HG03045 (cell line): ENCODE measurements at regions not wholly inside any gene's neighbourhood (a gene's known extent, or its start where the extent isn't known, plus 50 kb on each side); places are given as distances from the start of the nearest gene placed in this dataset.

ENCODE experiments used
- ATAC-seq: cut with Tn5 transposase; IDR thresholded peaks from one replicate; pipeline ENCODE4 v1.9.1; 2021; ENCODE audit warnings: mild to moderate bottlenecking, moderate library complexity; ENCODE audit not compliant: unreplicated experiment

DNA sequence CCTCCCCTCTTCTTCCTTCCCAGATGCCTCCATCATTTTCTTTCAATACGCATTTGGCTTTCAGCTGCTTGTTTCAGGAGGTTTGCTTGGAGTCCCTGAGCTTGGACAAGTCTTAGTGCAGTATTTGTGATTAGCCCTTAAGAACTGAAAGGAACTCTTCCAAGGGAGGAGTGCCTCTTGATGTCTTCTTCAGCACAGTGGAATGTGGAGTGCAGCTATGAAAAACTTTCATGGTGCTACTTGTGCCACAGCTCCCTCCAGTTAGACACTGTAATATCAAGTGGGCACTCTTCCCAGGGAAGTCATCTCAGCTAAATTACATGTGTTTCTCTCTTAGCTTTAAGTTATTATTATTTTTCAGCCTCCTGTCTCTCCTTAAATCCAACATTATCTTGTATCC lies 173.1 kb downstream of the NECTIN3 start:
- no peak for ATAC-seq

DNA sequence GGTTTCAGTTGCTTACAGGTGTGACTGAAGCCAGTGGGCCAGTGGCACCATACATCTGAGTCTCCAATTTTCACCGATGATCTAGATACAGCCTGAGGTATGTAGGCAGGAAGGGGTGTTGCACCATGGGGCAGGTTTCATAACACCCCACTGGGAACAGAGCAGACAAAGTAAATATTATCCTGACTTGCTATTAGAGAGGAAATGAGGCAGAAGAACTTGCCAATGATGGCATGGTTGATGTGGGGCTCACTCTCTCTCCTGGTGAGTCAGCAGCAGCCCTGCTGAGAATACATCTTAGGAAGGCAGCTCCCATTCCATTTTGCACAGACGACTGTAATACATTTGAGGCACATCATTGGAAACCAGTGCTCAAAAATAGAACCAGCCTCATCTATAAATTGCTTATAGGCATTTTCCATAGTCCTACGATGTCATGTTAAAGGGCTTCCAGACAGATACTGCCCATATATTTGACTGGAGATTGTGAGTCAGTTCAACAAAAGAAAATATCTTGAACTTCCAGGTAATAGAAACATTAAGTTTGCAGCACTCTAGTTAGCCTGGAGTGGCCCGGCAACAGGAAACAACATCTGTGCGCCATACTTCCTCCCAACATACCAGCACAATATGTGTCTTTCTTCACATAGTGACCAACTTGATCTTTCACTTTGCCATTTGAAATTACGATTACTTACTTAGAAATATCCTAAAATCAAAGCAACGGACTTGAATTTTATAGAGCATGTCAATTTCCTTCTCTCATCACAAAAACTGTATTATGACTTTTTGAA lies 175.5 kb downstream of the NECTIN3 start:
- ATAC-seq = no peak

DNA sequence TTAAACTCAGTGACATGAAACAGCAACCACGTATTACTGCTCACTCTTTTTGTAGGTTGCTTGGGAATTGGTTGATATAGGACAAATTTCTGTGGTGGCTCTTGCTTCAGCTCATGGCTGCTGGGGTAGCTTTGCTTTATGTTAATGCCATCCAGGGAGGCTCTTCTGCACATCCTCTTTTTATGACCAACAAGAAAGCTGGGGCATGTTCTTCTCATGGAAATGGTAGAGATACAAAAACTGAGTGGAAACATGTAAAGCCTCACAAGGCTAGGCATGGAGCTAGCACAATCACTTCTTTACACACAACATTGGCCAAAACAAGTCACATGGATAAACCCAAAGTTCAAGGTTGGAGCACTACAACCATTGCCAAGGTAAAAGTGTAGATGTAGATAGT lies 176.8 kb downstream of the NECTIN3 start:
- ATAC-seq = no peak

DNA sequence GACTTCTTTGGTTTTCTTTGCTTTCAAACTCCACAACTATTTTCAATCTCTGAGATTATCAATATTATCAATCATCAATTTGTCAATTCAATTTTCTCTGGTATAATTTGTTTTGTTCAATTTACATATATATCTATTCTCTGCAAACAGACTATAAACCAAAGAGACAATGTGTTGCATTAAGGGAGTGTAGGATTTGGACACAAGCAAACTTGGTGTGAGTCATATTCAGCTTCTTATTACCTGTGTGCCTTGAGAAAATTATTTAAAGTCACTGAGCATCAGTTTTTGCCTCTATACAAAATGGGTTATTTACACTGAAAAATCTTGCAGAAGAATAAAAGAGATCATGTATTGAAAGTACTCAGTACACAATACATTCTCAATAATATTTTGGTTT lies 177.8 kb downstream of the NECTIN3 start:
- ATAC-seq = no peak

DNA sequence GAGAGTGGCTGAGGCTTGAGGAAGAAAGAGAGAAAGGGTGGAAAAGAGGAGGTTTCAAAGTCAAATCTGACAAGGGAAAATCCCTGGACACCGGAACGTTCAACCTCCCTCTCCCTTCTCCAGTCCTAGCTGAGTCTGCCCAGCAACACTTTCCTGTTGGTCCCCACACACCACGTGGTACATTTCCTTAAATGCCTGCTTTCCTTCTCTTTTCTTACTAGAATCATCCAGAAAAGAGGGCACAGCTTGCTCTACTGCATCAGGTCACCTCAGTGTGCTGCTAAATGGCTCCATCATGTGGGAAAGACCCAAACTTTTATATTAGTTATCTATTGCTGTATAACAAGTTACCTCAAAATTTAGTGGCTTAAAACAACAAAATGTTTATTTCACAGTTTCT lies 181.2 kb downstream of the NECTIN3 start:
- ATAC-seq = no peak

DNA sequence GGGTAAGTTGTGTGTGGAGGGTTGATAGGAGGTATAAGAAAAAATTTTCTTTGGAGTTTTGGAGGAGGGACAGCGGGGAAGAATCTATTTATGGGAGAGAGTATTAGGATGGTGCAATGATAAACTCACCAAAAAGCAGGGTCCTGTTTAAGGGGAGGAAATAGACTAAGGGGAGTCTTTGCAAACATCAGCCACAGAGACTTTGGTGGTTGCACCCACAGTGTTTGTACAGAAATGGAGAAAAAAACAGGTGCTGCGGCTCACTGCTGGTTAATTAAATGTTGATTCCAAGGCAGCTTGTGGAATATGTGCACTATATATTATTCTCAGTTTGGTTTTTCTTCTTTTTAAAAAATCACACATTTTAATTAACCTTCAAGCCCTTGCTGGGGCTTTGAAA lies 182.1 kb downstream of the NECTIN3 start:
- ATAC-seq = no peak

DNA sequence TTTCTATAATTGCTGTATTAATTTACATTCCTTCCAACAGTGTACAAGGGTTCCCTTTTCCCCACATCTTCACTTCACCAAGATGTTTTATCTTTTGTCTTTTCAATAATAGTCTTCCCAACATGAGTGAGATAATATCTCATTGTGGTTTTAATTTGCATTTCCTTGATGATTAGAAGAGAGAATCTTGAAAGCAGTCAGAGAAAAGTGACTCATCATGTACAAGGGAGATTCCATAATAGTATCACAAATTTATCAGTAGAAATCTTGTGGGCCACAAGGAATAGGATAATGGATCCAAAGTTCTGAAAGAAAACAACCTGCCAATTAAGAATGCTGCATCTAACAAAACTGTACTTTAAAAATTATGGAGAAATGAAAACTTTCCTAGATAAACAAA lies 189.3 kb downstream of the NECTIN3 start:
- no peak for ATAC-seq

DNA sequence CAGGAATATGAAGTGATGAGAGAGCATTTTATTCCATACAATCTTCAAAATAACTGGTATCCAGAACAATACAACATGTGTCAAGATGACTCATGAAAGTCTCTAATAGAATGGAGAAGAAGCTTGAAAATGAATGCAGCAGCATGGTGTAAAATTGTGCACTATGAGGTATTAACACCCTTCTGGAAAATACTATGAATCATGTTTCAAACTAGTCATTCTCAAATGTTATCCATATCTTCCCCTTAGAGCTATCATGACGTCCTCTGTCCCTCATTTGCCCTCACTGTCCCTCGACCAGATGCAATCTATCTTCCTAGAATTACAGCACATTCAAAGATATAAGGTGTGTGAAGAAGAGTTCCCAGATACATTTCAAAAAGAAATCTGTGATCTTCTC lies 198.2 kb downstream of the NECTIN3 start:
- ATAC-seq = no peak

DNA sequence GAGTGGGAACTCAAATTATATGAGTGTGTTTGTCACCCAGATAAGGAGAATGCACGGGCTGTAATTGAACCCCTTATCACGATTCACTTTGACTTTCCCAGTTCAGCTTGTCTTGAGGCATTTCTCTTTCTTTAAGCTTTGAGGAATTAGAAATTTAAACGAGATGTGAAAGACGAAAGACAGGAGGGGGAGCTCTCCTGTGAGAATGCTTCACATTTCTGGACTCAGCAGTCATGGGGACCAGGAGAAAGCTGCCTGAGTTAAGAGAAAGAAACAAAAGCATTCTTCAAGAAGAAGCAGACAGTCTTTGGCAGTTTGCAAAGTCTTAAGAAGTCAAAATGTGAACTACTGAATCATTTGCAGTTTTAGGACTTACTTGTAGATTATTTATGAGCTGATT lies 205.6 kb downstream of the NECTIN3 start:
- ATAC-seq = no peak

DNA sequence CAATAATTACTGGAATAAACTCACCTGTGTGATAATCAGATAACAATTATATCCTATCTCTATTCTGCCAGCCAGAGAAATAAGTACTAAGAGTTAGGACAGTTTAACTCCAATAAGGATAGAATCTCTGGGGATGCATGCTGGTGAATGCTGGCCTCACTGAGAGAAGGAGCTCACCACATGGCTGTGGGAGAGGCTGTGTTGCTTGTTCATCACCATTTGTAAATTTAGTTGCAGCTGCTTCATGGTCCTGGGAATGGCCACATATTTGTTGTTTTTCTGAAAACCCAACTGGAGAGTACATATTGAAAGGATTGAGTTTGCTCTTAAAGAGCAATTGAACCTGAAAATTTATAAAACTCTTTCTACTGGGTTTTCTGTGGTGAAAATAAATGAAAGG lies 207.3 kb downstream of the NECTIN3 start:
- no peak for ATAC-seq

DNA sequence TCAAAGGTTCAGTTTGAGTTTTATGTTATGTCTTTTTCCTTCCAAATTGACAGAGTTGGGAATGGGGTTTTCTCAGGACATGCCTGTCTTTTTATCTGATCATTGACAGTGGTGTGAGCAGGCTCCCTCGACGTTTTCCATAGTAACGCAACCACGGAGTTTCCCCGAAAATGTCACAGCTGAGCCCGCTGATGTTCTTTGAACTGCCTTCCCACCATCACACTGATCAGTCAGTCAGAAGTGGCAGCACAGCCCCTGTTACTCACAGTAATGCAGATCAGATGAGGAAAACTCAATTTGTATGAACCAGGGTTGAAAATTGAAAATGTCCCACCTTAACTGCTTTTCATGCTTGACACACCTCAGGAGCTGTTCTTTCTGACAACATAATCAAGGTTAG lies 210.4 kb downstream of the NECTIN3 start:
- ATAC-seq = no peak

DNA sequence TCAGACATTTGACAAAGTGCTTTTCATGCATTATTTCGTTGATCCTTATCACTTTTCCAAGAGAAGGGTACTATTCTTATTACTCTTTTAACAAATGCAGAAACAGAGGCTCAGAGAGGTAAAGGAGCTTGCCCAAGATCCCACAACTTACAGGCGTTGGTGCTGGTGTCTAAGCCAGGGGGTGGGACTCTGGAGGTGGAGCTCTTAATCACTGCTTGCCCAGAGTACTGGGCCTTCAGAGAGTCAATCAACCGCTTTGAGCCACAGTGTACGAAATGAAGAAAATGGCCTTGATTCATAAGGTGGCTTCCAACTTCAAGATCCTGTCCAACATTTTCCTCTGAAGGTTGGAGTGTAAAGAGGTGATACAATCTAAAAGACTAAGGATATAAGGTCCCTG lies 211.5 kb downstream of the NECTIN3 start:
- ATAC-seq = no peak

DNA sequence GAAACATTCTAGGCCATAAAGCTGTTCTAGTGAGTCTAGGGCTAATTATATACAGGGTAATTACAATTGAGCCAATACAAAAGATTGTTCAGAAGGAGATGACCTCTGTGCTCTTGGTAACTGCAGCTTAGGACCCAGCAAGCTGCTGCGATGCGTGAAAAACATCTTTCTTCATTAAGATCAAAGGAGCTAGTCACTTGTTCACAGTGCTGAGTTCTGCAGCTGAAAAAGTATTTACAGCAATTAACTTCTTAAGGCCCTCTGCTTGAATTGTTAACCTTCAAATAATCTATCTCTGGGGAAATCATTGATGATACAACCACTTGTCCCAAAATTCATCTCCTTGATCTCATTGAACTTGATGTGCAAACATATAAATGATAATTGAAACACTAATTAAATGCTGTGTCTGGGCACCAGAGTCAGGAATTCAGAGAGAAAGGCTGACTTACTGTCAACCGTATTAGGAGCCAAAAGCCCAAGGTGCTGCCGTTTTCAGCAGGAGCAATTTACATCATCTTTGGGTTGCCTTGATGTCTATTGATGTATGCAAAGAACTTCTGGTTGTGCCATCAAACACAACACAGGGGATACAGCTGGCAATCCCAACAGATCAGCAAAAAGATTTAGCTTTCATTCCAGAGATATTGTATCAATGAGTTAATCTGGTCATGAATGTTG lies 213.0 kb downstream of the NECTIN3 start:
- ATAC-seq = no peak

DNA sequence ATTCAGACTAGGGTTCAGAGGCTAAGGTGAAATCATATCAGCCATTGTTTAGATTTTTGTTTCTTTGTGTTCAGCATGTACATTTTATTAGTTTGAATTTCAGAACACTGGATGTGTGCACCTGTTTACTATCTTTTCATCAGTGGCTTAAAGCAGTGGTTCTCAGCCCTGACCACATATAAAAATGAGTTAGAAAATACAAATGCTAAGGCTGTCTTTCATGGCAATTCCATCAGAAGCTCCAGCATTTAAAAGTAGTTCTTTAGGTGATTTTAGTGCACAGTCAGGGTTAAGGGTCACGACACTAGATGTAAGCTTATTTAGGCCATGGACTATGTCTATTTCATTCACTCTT lies 213.5 kb downstream of the NECTIN3 start:
- no peak for ATAC-seq

DNA sequence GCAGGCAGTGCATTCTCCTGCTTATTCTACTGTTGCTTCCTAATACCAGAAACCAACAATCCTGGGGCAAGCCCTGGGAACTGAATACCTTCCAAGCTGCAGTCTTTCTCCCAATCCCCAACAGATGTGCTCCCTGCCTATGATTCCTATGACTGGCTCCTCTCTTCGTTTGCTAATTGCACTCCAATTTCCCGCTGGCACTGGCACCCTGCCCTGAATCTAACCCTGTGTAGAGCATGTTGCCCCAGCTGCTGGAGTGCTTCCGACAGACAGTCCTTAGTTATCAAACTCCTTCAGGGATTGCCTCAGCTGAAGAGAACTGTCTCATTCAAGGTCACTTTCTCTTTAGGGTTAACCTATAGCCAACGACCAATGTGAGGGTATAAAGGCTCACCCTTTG lies 214.1 kb downstream of the NECTIN3 start:
- ATAC-seq = no peak

DNA sequence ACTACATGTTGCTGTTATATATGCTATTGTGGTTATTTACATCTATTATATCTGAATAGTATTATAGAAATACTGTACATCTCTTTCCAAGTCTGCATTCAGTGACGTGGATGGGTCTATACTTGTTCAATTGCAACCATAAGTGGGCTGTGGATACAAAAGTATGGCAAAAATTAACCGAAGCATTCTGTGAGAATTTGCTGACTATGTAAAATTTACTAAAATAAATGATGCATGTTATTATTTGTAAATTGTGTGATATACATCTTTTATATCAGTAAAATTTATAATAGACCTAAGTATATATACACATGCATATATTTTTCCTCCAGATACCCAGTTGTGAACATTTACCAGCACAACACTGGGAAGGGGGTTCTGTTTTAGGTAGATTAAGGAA lies 215.1 kb downstream of the NECTIN3 start:
- no peak for ATAC-seq

DNA sequence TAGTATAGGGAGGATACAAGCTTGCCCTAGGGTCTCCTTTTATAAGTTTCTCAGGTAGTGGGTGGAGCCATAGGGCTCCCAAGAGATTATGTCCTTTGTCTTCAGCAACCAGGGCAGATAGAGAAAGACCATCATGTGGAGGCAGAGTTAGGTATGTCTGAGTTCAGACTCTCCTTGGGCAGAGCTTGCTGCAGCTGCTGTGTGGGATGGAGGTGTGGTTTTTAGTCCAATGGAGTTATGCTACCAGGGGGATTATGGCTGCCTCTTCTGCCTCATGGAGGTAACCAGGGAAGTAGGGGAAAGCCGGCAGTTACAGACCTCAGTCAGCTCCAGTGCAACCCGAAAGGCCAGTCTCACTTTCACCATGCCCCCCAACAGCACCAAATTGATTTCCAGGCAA lies 220.5 kb downstream of the NECTIN3 start:
- no peak for ATAC-seq

DNA sequence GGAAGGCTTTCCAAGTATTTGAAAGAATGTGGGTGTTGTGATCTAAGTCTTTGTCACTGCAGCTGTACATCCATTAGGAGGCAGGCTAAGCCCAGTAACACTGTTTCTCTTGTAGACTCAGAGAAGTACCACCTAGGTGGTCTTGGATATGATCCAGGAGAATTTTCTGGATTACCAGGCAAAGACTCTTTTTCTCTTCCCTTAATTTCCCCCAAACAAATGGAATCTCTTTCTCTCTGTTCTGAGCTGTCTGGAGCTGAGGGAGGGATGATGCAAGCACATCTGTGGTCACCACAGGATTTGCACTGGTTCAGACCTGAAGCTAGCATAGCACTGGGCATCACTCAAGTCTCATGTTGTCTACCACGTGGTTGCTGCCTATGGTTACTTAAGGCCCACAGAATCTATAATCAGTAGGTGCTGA lies 227.6 kb downstream of the NECTIN3 start:
- no peak for ATAC-seq

DNA sequence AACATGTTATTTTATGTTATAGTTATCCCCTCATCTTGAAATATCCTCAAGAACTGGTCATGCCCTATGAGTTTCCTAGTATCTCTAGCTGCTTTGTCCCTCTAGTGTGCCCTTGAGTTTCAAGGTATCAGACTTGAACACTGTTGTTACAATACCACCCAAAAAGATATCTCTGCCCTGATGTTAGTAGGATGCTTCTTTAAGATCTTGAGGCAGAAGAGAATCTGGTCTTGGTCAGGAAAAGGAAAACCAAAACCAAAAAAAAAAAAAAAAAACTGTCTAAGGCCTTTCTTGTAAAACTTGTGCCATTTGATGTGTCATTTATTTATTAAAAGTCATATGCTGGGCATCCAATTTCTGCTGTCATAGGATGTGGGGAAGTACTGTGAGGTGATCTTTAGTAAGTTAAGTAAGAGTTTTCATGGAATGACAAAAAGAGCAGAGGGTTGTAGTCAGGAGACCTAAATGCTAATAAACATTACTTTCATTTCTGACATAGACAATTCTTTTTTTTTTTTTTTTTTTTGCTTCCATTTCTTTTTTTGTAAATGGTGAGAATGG lies 229.7 kb downstream of the NECTIN3 start:
- no peak for ATAC-seq

DNA sequence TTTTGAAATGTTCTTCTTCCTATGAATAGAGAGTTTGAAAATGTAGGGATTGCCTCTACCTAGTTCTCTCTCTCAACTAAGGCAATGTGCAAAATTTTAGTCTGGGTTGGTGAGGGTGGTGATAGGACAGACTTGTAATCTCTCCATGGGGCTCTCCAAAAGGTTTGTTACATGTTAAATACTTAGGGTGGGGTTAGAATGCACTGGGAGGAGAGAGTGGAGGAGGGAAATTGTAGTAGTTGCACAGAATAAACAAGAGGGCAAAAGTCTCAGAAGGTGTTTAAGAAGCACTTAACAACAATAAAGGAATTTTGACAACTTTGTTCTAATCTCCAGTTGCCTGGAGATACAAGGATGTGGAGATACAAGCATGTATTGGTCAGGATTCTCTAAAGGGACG lies 230.4 kb downstream of the NECTIN3 start:
- no peak for ATAC-seq

DNA sequence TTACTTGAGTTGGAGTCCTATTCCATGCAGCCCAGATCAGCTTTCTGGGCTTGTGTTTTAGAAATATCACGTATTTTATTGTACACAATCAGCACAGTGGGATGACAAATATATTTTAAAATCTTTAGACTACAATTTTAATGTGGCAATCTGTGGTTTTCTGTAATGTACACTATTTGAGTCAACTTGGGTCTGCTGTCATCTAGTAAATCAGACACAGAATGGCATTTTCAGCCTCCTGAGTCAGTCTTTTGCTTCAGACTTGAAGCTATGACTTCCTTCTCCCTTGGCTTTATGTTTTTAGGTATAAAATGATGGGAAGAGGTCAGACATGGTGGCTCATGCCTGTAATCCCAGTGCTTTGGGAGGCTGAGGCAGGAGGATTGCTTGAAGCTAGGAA lies 232.1 kb downstream of the NECTIN3 start:
- ATAC-seq = no peak

DNA sequence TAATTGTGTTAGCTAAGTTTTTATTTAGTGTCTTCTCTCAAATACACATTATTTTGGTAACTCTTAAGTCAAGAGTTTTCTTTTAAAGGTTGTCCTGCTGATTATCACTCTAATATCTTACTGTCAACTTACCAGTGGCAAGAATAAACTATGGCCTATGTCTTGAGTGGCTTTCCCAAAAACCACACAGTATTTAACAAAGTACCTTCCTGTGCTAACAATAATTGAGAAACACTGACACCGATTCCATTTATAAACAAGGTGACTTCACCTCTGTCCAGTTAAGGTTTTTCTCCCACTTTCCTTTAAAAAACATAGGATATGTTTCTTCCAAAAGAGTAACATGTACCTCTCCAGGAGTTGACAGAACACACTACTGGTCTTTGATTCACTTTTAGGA lies 234.3 kb upstream of the CD96 start:
- no peak for ATAC-seq
